GM23338 (cell line): ENCODE measurements at regions not wholly inside any gene's neighbourhood (a gene's known extent, or its start where the extent isn't known, plus 50 kb on each side); places are given as distances from the start of the nearest gene placed in this dataset.

Source experiments
- CREB1 ChIP-seq: fragments of 250-450 bp; sonication (Bioruptor Pico); IDR thresholded peaks from 2 replicates; pipeline ENCODE4 v1.5.0; 2020; ENCODE audit warnings: low read depth, mild to moderate bottlenecking, moderate library complexity
- EZH2 ChIP-seq: fragments of 200-600 bp; sonication (generic); IDR thresholded peaks from one replicate; pipeline ENCODE4 v1.8.0; 2017; ENCODE audit warnings: antibody characterized with exemption, mild to moderate bottlenecking, low read depth; ENCODE audit not compliant: unreplicated experiment
- JUNB ChIP-seq: IDR thresholded peaks from one replicate; pipeline ENCODE4 v1.6.1; 2016; ENCODE audit warnings: antibody characterized with exemption; ENCODE audit not compliant: unreplicated experiment
- POLR2AphosphoS5 ChIP-seq: IDR thresholded peaks from 2 replicates; pipeline ENCODE4 v1.6.1; 2016; ENCODE audit warnings: antibody characterized with exemption, low read depth
- ZNF331 ChIP-seq: fragments of 250-450 bp; sonication (Bioruptor Pico); IDR thresholded peaks from 2 replicates; pipeline ENCODE4 v1.5.0; 2020; ENCODE audit warnings: low read depth, mild to moderate bottlenecking, moderate library complexity
- TF ChIP-seq, protein P1 (sequence below), 2 experiments: fragments of 200-600 bp in 1 of 2; sonication (generic) in 1 of 2; conservative IDR thresholded peaks; 2 replicates each; pipeline versions ENCODE4 v1.5.1 to v1.6.1; 2016 to 2017; ENCODE audit warnings: antibody characterized with exemption in 2 of 2, low read depth in 2 of 2, mild to moderate bottlenecking in 2 of 2, moderate library complexity in 1 of 2
- TF ChIP-seq, protein P2 (sequence below): IDR thresholded peaks from one replicate; pipeline ENCODE4 v1.6.1; 2018; ENCODE audit warnings: antibody characterized with exemption; ENCODE audit not compliant: unreplicated experiment

DNA sequence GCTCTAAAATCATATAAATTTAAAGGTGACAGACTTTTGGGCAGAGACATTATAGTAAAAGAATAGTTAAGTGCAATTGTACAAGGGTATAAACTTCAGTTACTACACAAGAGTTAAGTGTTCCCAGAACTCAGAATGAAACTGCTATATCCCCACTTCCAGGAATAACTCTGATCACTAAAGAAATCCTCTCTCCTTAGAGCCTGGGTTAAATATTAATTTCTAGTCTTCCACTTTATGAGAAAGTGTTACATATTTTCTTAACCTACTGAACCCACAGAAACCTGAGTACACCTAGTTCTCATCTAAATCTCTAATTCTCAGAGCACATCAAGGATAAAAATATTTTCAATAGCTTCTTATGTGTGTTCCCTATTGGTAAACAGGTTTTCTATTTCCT lies 99.1 kb upstream of the USP38 start:
- TF ChIP-seq, protein P1, sequence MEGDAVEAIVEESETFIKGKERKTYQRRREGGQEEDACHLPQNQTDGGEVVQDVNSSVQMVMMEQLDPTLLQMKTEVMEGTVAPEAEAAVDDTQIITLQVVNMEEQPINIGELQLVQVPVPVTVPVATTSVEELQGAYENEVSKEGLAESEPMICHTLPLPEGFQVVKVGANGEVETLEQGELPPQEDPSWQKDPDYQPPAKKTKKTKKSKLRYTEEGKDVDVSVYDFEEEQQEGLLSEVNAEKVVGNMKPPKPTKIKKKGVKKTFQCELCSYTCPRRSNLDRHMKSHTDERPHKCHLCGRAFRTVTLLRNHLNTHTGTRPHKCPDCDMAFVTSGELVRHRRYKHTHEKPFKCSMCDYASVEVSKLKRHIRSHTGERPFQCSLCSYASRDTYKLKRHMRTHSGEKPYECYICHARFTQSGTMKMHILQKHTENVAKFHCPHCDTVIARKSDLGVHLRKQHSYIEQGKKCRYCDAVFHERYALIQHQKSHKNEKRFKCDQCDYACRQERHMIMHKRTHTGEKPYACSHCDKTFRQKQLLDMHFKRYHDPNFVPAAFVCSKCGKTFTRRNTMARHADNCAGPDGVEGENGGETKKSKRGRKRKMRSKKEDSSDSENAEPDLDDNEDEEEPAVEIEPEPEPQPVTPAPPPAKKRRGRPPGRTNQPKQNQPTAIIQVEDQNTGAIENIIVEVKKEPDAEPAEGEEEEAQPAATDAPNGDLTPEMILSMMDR (conservative IDR thresholded peaks at IDR 0.05; ENCODE audit: low read depth in 2 of 2), result no peak
- no peak for TF ChIP-seq POLR2AphosphoS5
- TF ChIP-seq, protein P2, sequence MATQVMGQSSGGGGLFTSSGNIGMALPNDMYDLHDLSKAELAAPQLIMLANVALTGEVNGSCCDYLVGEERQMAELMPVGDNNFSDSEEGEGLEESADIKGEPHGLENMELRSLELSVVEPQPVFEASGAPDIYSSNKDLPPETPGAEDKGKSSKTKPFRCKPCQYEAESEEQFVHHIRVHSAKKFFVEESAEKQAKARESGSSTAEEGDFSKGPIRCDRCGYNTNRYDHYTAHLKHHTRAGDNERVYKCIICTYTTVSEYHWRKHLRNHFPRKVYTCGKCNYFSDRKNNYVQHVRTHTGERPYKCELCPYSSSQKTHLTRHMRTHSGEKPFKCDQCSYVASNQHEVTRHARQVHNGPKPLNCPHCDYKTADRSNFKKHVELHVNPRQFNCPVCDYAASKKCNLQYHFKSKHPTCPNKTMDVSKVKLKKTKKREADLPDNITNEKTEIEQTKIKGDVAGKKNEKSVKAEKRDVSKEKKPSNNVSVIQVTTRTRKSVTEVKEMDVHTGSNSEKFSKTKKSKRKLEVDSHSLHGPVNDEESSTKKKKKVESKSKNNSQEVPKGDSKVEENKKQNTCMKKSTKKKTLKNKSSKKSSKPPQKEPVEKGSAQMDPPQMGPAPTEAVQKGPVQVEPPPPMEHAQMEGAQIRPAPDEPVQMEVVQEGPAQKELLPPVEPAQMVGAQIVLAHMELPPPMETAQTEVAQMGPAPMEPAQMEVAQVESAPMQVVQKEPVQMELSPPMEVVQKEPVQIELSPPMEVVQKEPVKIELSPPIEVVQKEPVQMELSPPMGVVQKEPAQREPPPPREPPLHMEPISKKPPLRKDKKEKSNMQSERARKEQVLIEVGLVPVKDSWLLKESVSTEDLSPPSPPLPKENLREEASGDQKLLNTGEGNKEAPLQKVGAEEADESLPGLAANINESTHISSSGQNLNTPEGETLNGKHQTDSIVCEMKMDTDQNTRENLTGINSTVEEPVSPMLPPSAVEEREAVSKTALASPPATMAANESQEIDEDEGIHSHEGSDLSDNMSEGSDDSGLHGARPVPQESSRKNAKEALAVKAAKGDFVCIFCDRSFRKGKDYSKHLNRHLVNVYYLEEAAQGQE, result no peak
- TF ChIP-seq JUNB, result no peak
- TF ChIP-seq EZH2, result no peak
- no peak for TF ChIP-seq CREB1 (CRISPR knock-in tag)
- TF ChIP-seq ZNF331 (CRISPR knock-in tag), result no peak
